ENCODE measurements at regions not wholly inside any gene's neighbourhood (a gene's known extent, or its start where the extent isn't known, plus 50 kb on each side); places are given as distances from the start of the nearest gene placed in this dataset.

DNA sequence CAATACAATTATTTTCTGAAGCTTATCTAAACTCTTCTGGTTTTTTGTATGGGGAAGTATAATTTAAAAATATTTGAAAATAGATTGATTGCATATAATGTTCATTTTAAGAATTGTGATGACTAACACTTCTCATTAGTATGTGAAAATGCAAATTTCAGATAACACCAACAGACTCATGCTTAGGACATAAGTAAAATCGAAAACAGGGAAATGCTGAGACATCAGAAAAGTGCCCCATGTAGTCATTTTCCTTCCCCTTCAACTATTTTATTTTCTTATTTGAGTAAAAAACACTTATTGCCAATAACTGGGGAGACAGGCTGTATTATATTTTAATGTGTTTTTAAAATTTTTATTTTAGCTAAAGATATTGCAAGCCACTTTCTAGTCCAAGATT lies 814.7 kb downstream of the GALC start:
- no peak overlapping the region for H3K27ac Mint-ChIP-seq
- DNase-seq (ENCODE audit: low spot score) (no peak), ATAC-seq (no peak)
- Histone ChIP-seq H3F3A (replicated peaks; ENCODE audit: low read depth) (no peaks in the 10 kb centered on the region), H3K27ac (ENCODE audit: low read depth) (no peak overlapping the region), H3K9me2 (ENCODE audit: insufficient read depth) (no peaks in the 10 kb centered on the region), H3K36me3 (ENCODE audit: insufficient read depth) (no peaks in the 10 kb centered on the region), H2AFZ (no peak overlapping the region), H3K4me1 (ENCODE audit: insufficient read depth) (no peaks in the 10 kb centered on the region), H3K27me3 (ENCODE audit: insufficient read depth) (no peaks in the 10 kb centered on the region), H3K79me2 (replicated peaks; ENCODE audit: insufficient read depth) (no peaks in the 10 kb centered on the region), H4K20me1 (replicated peaks; ENCODE audit: insufficient read depth) (no peaks in the 10 kb centered on the region), H3K4me2 (no peak overlapping the region), H3K4me3 (no peak overlapping the region)
- TF ChIP-seq, protein P1, sequence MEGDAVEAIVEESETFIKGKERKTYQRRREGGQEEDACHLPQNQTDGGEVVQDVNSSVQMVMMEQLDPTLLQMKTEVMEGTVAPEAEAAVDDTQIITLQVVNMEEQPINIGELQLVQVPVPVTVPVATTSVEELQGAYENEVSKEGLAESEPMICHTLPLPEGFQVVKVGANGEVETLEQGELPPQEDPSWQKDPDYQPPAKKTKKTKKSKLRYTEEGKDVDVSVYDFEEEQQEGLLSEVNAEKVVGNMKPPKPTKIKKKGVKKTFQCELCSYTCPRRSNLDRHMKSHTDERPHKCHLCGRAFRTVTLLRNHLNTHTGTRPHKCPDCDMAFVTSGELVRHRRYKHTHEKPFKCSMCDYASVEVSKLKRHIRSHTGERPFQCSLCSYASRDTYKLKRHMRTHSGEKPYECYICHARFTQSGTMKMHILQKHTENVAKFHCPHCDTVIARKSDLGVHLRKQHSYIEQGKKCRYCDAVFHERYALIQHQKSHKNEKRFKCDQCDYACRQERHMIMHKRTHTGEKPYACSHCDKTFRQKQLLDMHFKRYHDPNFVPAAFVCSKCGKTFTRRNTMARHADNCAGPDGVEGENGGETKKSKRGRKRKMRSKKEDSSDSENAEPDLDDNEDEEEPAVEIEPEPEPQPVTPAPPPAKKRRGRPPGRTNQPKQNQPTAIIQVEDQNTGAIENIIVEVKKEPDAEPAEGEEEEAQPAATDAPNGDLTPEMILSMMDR (conservative IDR thresholded peaks at IDR 0.05; ENCODE audit: low read depth in 2 of 2), result no peak
- TF ChIP-seq, protein P2, sequence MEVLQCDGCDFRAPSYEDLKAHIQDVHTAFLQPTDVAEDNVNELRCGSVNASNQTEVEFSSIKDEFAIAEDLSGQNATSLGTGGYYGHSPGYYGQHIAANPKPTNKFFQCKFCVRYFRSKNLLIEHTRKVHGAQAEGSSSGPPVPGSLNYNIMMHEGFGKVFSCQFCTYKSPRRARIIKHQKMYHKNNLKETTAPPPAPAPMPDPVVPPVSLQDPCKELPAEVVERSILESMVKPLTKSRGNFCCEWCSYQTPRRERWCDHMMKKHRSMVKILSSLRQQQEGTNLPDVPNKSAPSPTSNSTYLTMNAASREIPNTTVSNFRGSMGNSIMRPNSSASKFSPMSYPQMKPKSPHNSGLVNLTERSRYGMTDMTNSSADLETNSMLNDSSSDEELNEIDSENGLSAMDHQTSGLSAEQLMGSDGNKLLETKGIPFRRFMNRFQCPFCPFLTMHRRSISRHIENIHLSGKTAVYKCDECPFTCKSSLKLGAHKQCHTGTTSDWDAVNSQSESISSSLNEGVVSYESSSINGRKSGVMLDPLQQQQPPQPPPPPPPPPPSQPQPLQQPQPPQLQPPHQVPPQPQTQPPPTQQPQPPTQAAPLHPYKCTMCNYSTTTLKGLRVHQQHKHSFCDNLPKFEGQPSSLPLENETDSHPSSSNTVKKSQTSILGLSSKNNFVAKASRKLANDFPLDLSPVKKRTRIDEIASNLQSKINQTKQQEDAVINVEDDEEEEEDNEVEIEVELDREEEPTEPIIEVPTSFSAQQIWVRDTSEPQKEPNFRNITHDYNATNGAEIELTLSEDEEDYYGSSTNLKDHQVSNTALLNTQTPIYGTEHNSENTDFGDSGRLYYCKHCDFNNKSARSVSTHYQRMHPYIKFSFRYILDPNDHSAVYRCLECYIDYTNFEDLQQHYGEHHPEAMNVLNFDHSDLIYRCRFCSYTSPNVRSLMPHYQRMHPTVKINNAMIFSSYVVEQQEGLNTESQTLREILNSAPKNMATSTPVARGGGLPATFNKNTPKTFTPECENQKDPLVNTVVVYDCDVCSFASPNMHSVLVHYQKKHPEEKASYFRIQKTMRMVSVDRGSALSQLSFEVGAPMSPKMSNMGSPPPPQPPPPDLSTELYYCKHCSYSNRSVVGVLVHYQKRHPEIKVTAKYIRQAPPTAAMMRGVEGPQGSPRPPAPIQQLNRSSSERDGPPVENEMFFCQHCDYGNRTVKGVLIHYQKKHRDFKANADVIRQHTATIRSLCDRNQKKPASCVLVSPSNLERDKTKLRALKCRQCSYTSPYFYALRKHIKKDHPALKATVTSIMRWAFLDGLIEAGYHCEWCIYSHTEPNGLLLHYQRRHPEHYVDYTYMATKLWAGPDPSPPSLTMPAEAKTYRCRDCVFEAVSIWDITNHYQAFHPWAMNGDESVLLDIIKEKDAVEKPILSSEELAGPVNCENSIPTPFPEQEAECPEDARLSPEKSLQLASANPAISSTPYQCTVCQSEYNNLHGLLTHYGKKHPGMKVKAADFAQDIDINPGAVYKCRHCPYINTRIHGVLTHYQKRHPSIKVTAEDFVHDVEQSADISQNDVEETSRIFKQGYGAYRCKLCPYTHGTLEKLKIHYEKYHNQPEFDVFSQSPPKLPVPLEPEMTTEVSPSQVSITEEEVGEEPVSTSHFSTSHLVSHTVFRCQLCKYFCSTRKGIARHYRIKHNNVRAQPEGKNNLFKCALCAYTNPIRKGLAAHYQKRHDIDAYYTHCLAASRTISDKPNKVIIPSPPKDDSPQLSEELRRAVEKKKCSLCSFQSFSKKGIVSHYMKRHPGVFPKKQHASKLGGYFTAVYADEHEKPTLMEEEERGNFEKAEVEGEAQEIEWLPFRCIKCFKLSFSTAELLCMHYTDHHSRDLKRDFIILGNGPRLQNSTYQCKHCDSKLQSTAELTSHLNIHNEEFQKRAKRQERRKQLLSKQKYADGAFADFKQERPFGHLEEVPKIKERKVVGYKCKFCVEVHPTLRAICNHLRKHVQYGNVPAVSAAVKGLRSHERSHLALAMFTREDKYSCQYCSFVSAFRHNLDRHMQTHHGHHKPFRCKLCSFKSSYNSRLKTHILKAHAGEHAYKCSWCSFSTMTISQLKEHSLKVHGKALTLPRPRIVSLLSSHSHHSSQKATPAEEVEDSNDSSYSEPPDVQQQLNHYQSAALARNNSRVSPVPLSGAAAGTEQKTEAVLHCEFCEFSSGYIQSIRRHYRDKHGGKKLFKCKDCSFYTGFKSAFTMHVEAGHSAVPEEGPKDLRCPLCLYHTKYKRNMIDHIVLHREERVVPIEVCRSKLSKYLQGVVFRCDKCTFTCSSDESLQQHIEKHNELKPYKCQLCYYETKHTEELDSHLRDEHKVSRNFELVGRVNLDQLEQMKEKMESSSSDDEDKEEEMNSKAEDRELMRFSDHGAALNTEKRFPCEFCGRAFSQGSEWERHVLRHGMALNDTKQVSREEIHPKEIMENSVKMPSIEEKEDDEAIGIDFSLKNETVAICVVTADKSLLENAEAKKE (CRISPR knock-in tag; IDR thresholded peaks at IDR 0.05), result no peak
- peaks cover 2% of the 10 kb centered on the region; the same call in 1 of the 3 replicates for H3K36me3 Mint-ChIP-seq (ENCODE audit: low read depth)
- H3K27me3 Mint-ChIP-seq (ENCODE audit: insufficient read depth, low read depth, poor library complexity), result no peaks in the 10 kb centered on the region
- H3K4me3 Mint-ChIP-seq, result no peak overlapping the region
- H3K9me3 Mint-ChIP-seq, result no peaks in the 10 kb centered on the region; the same call in 2 of the 3 replicates
- H3K4me1 Mint-ChIP-seq, result peaks cover 5% of the 10 kb centered on the region; the same call in 2 of the 3 replicates

DNA sequence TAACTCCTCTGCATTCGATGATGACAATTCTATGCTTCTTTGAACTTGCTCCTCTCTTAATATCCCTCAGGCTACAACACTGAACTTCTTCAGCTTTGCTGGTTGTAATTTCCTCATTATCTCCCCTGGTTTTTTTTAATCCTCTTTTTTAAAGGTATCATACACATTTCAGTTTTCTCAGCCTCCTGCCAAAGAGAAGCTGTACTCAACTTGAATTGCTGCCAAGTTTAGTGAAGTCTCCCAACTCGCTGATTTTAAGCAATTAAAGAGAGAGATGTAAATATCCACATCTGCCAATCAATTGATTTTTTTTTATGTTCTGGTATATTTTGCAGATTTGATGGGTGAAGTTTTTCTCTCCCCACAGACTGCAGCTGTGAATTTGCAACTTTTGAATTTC lies 817.8 kb downstream of the GALC start:
- Mint-ChIP-seq H3K4me1 (peaks cover 10% of the 10 kb centered on the region), H3K4me3 (no peak overlapping the region), H3K36me3 (ENCODE audit: low read depth) (peaks cover 2% of the 10 kb centered on the region; the same call in 1 of the 3 replicates), H3K27me3 (ENCODE audit: insufficient read depth, low read depth, poor library complexity) (no peaks in the 10 kb centered on the region), H3K27ac (no peak overlapping the region), H3K9me3 (no peaks in the 10 kb centered on the region; the same call in 2 of the 3 replicates)
- no peak overlapping the region for H2AFZ ChIP-seq
- no peaks in the 10 kb centered on the region for H3K36me3 ChIP-seq (ENCODE audit: insufficient read depth)
- H3K4me2 ChIP-seq, result no peak overlapping the region
- no peak overlapping the region for H3K4me3 ChIP-seq
- H4K20me1 ChIP-seq (replicated peaks; ENCODE audit: insufficient read depth), result no peaks in the 10 kb centered on the region
- ATAC-seq, result no peak
- no peaks in the 10 kb centered on the region for H3F3A ChIP-seq (replicated peaks; ENCODE audit: low read depth)
- no peaks in the 10 kb centered on the region for H3K27me3 ChIP-seq (ENCODE audit: insufficient read depth)
- no peaks in the 10 kb centered on the region for H3K79me2 ChIP-seq (replicated peaks; ENCODE audit: insufficient read depth)
- H3K27ac ChIP-seq (ENCODE audit: low read depth), result no peak overlapping the region
- no peaks in the 10 kb centered on the region for H3K9me2 ChIP-seq (ENCODE audit: insufficient read depth)
- peaks cover 8% of the 10 kb centered on the region; the same call in 1 of the 2 replicates for H3K4me1 ChIP-seq (ENCODE audit: insufficient read depth)
- DNase-seq (ENCODE audit: low spot score), result no peak
- TF ChIP-seq EZH2 (IDR thresholded peaks at IDR 0.05; ENCODE audit: low read depth, unreplicated experiment), result no peak
- TF ChIP-seq, protein P3, sequence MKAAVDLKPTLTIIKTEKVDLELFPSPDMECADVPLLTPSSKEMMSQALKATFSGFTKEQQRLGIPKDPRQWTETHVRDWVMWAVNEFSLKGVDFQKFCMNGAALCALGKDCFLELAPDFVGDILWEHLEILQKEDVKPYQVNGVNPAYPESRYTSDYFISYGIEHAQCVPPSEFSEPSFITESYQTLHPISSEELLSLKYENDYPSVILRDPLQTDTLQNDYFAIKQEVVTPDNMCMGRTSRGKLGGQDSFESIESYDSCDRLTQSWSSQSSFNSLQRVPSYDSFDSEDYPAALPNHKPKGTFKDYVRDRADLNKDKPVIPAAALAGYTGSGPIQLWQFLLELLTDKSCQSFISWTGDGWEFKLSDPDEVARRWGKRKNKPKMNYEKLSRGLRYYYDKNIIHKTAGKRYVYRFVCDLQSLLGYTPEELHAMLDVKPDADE (IDR thresholded peaks at IDR 0.05), result no peak
- no peak for TF ChIP-seq NANOG (IDR thresholded peaks at IDR 0.05; ENCODE audit: borderline replicate concordance)

All from GM23338 (cell line).